Myocyte (in vitro differentiated cells): ENCODE measurements at regions not wholly inside any gene's neighbourhood (a gene's known extent, or its start where the extent isn't known, plus 50 kb on each side); places are given as distances from the start of the nearest gene placed in this dataset.
"Not testable (repeated sequence)": the region's sequence is repeated elsewhere in the genome, so short reads cannot be mapped to it uniquely, and the experiment has no call there.

ENCODE experiments used
- DNase-seq: peaks from one replicate; pipeline ENCODE4 v3.0.0-alpha.2; 2012; ENCODE audit warnings: low read depth

DNA sequence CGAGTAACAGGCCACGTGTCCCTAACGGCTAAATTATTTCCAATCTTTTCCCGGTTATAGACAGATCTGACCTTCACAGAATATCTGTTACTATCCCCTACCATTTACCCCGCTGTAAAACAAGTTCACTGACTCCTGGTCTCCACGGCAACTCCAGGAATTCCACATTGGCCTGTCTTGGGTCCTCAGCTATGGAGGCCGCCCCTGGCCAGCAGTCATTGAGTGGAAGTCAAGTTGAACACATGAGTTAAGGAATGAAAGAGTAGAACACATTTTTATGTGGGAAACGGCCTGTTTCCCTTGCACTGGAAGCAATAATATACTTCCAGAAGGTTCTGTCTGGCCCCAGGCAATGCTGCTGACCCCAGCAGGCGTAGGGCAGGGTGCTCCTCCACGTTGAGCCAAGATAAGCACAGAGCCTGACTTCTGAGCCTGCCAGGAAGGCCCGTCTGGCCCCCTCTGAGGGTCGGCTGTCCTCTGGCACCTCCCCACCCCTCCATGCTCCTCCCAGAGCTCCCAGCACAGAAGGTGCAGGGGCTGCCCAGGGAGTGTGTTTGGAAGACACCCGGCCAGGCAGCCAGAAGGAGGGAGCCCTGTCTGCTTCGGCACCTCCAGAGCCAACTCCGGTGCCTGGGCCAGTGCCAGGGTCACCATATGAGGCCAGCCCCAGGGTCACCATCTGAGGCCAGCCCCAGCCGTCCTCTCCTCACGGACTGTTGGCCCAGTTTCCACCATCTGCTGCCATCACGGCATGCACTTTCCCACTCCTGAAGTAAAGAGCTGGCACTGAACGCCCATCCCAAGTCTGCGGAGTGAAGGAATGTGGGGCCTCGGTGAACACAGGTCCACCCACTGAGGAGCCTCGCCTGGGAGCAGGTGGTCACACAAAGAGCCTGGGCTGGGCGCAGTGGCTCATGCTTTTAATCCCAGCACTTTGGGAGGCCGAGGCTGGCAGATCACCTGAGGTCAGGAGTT lies 813.2 kb downstream of the BRD1 start:
- DNase-seq = no peak

DNA sequence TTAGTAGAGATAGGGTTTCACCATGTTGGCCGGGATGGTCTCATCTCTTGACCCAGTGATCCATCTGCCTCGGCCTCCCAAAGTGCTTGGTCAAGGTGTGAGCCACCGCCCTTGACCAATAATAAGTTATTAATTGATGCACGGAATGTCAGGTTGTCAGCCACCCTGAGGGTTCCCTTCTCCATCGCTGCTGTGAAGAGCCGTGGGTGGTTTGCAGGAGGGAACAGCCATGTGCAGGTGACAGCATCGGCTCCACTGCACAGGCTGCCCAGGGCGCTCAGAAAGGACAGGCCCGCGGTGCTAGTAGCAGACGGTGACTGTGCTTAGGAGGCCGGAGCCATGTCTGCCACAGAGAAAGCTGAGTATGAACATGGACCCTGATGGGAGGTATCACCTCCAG lies 814.0 kb downstream of the BRD1 start:
- no peak for DNase-seq

DNA sequence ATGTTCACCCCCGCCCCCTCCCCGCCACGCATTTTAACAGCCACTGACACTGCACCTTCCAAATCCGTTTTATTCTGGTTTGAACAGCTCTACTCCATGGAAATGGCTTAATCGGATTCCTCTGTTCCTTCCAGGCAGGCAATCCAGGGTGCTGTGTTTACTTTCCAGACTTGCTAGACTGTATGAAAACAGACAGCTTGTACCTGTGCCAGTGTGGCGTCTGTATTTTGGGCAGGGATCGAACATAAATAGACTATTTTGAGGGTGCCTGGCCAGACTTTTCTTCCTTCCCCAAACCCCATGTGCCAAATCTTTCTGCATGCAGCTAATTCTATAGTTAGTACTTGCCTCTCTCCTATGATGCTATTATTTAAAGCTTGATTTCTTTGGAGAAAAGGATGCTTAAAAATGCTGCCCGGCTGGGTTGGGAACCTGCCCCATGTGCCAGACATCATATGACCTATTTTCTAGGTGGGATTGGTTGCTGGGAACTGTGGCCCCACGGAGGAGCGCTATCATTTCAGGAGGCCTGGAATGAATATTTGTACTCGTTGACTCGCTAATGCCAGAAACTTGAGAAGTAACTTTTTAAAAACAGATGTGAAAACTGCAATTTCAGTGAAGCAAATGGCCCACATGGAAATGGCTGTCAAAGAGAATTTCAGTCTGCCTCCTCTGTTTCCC lies 814.8 kb downstream of the BRD1 start:
- no peak for DNase-seq

DNA sequence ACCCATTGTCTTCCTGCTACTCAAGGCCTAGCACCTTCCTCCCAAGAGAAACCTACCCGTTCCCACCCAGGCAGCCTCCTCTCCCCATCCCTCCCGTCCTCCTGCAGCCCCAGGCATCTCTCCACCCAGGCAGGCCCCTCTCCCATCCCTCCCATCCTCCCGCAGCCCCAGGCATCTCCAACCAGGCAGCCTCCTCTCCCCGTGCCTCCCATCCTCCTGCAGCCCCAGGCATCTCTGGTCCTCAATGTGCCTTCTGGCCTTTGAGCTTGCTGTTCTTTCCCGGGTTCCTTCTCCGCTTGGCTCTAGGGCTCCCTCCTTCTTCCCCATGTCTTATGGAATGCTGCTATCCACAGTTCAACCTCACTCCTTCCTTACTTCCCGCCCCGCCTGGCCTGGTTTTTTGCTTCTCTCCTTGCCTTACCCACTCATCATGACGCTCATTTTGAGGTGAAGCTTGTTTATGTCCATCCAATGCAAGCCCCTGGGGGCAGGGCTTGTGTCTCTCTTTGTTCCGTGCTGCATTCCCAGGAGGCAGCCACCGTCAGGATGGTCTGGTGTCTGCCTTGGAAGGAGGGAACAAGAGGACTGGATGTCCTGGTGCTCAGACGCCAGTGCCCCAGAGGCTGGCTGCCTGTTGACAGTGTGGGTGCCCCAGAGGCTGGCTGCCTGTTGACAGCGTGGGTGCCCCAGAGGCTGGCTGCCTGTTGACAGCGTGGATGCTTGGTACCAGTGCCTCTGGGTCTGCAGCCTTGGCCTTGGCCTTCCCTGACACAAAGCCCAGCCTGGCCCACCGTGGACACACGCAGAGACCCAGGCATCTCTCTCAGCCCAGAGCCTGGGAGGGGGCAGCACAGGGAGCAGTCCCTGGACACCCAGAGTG lies 815.7 kb downstream of the BRD1 start:
- no peak for DNase-seq

- no peak for DNase-seq
Observed at GRCh38 chr22:49011379-49011768, 816.3 kb downstream of the BRD1 start.

GRCh38 chr22:49010901-49011300 lies 816.8 kb downstream of the BRD1 start:
- DNase-seq = no peak

DNA sequence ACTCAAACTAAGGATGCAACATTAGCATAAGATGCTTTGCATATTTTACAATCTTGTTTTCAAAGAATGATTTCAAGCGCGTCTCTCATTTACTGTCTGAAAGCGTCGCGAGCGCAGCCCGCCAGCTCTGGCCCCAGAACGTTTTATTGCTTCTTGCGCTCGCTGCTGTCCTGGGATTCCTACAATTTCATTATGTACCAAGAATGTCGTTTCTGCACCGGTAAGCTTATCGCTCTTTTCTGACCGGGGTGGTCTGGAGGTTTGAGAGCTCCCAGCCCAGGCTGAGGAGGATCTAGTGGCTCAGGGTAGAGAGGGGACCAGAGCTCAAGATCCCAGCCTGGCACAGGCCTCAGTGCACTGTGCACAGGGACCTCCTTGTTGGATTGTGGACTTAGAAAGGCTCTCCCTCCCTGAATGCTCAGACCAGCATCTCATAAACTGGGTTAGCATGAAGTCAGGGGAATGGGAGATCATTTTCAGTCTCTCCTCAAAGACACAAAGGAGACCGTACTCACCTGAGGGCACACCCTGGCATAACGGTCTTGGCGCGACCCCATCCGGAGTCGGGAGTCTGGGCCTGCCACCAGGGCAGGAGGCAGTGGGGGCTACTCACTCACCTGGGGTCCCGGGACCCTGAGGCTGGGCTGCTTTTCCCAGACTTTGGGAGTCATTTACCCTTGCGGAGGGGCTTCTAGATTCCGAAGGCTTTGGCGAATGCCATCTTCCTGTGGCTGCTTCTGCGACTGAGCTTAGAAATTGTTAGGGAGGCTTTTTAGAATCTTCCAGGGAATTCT lies 817.4 kb downstream of the BRD1 start:
- no peak for DNase-seq

- no peak for DNase-seq
Observed at GRCh38 chr22:49009359-49010063, 818.2 kb downstream of the BRD1 start.

DNA sequence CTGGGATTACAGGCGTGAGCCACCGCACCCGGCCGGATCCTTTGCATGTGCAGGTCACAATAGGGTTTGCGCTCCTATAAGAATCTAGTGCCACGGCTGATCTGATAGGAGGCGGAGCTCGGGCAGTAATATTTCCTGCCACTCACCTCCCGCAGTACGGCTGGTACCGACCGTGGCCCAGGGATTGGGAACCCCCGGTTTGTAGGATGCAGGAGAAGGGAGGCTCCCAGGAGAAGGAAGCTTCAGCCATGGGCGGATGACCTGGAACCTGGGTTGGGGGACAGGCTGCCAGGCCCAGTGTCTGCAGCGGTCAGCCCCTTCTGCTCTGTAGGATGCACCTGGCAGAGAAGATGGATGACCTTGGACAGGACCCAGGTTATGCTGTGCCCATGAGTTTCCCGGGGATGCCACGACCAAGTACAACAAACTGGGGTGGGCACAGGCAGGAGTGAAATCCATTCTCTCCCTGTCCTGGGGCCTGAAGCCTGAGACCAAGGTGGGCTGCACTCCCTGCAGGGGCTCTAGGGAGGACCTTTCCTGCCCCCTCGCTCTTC lies 818.9 kb downstream of the BRD1 start:
- no peak for DNase-seq

GRCh38 chr22:49007013-49007653 lies 820.5 kb downstream of the BRD1 start:
- DNase-seq = no peak

DNA sequence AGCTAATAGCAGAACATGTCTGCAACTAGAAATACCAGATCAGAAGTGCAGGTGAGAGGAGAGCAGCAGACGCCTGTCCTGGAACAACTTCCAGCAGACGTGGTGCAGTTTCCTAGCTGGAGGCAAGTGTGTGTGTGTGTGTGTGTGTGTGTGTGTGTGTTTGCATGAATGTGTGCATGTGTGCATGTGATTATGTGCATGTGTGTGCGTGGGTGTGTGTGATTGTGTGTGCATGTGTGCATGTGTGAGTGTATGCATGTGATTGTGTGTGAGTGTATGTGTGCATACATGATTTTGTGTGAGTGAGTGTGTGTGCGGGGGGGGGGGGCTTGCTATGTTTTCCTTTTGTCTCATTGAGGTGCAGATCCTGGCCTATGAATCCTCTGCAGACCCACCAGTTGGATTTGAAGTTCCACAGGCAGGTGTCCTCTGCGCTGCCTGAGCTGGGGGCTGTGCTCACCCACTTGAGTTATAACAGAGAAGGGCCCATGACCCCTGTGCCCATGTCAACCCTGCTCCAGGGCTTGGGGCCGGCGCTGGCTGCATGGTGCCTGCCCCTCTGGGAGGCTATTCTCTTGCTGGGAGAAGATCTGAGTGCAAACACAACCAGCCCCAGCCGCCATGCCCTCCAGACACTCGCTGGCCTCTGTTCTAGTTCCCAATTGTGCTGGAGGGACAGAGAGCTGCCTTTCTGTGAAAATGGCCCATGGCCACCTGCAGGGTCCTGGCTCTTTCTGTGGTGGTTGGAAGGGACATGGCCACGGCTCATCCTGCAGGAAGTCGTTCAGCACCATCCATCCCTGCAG lies 821.3 kb downstream of the BRD1 start:
- DNase-seq = no peak

- no peak for DNase-seq
Observed at GRCh38 chr22:49005557-49005956, 822.1 kb downstream of the BRD1 start.

DNA sequence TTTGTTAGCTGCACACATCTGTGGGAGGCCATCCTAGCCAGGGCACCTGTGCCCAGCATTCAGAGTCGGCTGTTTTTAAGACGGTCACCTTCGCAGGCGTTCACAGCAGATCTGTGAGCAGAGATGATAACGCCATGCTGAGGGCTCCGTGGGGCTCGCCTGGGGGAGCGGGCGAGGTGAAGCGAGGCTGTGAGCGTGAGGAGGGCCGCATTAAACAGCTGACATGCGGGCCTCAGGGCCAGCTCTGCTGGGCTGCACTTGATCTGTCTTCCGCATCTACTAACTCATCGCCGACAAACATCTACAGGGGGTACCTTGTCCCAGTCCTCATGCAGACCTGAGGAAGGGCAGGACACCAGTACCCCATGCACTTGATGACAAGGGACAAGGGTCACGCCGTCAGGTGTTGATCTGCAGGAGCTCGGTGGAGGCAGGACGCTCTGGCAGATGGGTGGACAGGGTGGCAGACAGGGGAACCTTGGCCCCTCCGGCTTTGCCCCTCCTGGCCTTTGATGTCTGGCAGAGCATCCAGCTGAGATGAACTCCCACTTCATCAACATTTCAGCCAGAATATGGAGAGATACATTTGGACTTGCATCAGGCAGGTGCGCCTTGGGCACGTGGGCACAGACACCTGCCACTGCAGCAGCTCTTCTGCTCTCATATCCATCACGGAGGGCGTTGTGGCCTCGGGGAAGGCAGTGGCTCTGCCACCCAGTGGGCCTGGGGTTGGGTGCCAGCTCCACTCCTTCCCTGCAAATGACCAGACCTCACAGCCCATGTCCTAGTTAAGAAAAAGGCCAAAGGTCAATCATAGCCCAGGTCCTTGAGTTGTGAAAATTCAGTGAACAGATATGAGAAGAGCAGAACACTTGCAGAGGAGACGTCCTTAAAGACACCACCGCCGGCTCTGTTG lies 822.9 kb downstream of the BRD1 start:
- DNase-seq = no peak

GRCh38 chr22:48997605-48998004 lies 830.1 kb downstream of the BRD1 start:
- not testable (repeated sequence) for DNase-seq

- no peak for DNase-seq
Observed at GRCh38 chr22:48993655-48994054, 834.0 kb downstream of the BRD1 start.

DNA sequence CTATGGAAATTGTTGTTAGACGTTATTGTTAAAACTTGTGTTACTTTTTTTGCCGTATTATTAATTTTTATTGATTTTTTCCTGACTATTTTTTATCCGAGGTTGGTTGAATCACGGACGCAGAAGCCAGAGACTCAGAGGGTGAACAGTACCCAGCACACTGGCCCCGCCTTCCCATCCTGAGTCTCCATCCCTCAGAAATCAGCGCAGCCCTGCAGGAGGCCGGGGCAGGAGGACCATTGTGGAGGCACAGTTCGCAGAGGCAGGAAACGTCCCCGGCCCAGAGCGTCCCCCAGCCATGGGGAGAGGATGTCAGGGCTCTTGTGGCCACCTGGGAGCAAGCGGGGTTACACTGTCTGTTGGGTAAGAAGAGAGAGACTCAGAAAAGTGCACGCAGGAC lies 843.0 kb downstream of the BRD1 start:
- no peak for DNase-seq

DNA sequence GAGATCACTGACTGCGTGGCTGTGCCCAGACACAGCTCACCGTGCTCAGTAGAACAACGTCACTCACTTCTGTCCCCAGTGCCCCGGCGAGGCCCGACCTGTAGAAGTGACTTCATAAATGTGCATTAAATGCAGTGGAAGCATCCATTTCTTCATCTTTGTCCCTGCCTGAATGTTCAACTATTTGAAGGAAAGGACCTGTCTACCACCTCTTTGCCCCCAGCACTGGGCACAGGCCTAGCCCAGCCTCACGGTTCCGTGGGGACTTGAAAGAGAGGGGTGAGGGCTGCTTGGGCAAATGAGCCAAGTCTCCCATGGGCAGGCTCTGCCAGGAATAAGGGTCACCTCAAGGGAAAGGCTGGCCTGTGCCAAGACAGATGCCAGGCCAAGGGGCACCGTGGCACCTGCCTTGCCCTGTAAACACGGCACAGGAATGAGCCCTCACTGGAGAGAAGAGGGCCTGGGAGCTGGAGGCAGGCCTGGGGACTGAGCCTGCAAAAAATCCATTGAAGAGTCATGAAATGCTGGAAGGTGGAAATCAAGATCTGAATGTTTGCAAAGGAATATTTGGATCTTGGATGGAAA lies 845.3 kb downstream of the BRD1 start:
- no peak for DNase-seq
